Osteoblast (primary cell): ENCODE measurements at regions not wholly inside any gene's neighbourhood (a gene's known extent, or its start where the extent isn't known, plus 50 kb on each side); places are given as distances from the start of the nearest gene placed in this dataset.

Experiments
- DNase-seq: peaks from one replicate; pipeline ENCODE4 v3.0.0; 2011; ENCODE audit warnings: low spot score, mixed read lengths; ENCODE audit not compliant: insufficient read length; ENCODE audit errors: missing footprints
- H2AFZ ChIP-seq: 2 replicates; pipeline ENCODE4 v1.6.0; 2011; ENCODE audit warnings: mild to moderate bottlenecking, low read length
- H3K27ac ChIP-seq: 2 replicates; pipeline ENCODE4 v1.5.1; 2011; ENCODE audit warnings: mild to moderate bottlenecking, low read depth, low read length, moderate library complexity
- H3K27me3 ChIP-seq: 2 replicates; pipeline ENCODE4 v1.6.0; 2012; ENCODE audit warnings: mild to moderate bottlenecking, control low read depth, inconsistent platforms, low read length, moderate library complexity; ENCODE audit not compliant: insufficient read depth
- H3K36me3 ChIP-seq: 2 replicates; pipeline ENCODE4 v1.5.1; 2011; ENCODE audit warnings: mild to moderate bottlenecking, low read length, control low read depth, moderate library complexity; ENCODE audit not compliant: insufficient read depth
- H3K4me1 ChIP-seq: 2 replicates; pipeline ENCODE4 v1.5.1; 2011; ENCODE audit warnings: mild to moderate bottlenecking, low read length, control low read depth, moderate library complexity; ENCODE audit not compliant: insufficient read depth
- H3K4me2 ChIP-seq: 2 replicates; pipeline ENCODE4 v1.6.0; 2011; ENCODE audit warnings: mild to moderate bottlenecking, low read length; ENCODE audit not compliant: insufficient read depth
- H3K4me3 ChIP-seq: fragments of 200-600 bp; sonication (generic); 3 replicates; pipeline ENCODE4 v1.5.1; 2012; ENCODE audit warnings: mild to moderate bottlenecking, low read length, inconsistent platforms; ENCODE audit not compliant: insufficient read depth
- H3K79me2 ChIP-seq: 2 replicates; pipeline ENCODE4 v1.6.0; 2012; ENCODE audit warnings: mild to moderate bottlenecking, low read length, control low read depth, inconsistent platforms; ENCODE audit not compliant: insufficient read depth
- H3K9me3 ChIP-seq: 2 replicates; pipeline ENCODE4 v1.5.1; 2011; ENCODE audit warnings: low read depth, low read length, control low read depth
- H4K20me1 ChIP-seq: 2 replicates; pipeline ENCODE4 v1.6.0; 2012; ENCODE audit warnings: mild to moderate bottlenecking, low read length, control low read depth; ENCODE audit not compliant: insufficient read depth
- TF ChIP-seq, protein P1 (sequence below): IDR thresholded peaks from 2 replicates; pipeline ENCODE4 v1.5.1; 2011; ENCODE audit warnings: mild to moderate bottlenecking, low read depth, low read length, moderate library complexity; ENCODE audit errors: extremely low read depth

DNA sequence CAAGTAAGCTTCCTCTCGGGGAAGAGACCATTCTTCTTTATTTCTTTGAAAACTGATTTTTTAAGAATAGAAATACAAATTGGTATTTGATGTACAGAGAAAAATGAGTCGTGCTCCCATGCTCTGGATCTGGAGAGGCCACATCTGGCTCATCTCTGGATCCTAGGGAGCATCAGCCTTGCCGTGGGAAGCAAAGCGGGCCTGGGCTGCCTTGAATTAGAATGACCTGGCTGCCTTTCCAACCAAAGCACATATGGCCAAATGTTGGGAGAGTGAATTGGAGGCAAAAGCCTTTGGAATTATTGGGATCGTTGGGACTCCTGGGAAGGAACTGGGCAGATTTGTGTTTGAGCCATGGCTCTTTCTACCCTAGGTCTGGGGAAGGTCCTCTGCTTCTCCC, 80.0 kb downstream of the SLC25A47 start:
- Histone ChIP-seq H2AFZ (no peak overlapping the region), H3K27me3 (no peaks in the 10 kb centered on the region), H3K4me1 (peaks cover 3% of the 10 kb centered on the region), H3K4me2 (no peak overlapping the region), H3K27ac (no peak overlapping the region), H3K79me2 (no peaks in the 10 kb centered on the region), H4K20me1 (peaks cover 4% of the 10 kb centered on the region), H3K36me3 (no peaks in the 10 kb centered on the region), H3K9me3 (no peaks in the 10 kb centered on the region), H3K4me3 (no peak overlapping the region)
- TF ChIP-seq, protein P1, sequence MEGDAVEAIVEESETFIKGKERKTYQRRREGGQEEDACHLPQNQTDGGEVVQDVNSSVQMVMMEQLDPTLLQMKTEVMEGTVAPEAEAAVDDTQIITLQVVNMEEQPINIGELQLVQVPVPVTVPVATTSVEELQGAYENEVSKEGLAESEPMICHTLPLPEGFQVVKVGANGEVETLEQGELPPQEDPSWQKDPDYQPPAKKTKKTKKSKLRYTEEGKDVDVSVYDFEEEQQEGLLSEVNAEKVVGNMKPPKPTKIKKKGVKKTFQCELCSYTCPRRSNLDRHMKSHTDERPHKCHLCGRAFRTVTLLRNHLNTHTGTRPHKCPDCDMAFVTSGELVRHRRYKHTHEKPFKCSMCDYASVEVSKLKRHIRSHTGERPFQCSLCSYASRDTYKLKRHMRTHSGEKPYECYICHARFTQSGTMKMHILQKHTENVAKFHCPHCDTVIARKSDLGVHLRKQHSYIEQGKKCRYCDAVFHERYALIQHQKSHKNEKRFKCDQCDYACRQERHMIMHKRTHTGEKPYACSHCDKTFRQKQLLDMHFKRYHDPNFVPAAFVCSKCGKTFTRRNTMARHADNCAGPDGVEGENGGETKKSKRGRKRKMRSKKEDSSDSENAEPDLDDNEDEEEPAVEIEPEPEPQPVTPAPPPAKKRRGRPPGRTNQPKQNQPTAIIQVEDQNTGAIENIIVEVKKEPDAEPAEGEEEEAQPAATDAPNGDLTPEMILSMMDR = no peak
- no peak for DNase-seq

DNA sequence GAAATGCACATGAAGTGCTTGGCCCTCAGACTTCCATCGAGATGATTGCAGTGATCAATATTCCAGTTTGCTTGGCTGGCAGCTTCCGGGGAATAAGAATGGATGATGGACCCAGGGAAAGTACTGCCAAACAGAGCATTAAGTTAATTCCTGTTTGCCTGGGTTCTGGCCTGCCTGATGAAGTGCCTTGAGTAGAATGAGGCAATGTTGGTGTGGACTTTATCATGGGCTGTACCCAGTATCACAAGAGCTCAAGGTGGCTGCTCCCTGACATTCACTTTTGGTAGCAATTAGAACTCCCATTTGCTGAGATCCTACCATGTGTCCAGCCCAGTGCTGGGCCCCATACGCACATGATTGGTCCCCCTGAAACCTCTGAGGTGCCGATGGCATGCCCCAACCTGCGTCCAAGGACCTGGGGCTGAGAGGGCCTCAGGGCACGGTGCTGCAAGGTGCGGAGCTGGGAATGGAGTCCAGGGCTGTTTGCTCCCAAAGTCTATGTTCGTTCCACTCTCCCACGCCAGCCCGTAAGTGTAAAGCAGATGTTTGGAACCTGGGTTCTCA, 80.7 kb downstream of the SLC25A47 start:
- H3K36me3 ChIP-seq = no peaks in the 10 kb centered on the region
- DNase-seq = no peak
- TF ChIP-seq, protein P1 = no peak
- H3K79me2 ChIP-seq = no peaks in the 10 kb centered on the region
- H3K27ac ChIP-seq = no peak overlapping the region
- H3K4me2 ChIP-seq = no peak overlapping the region
- H3K9me3 ChIP-seq = no peaks in the 10 kb centered on the region
- H2AFZ ChIP-seq = no peak overlapping the region
- H3K27me3 ChIP-seq = no peaks in the 10 kb centered on the region
- peaks cover 4% of the 10 kb centered on the region for H4K20me1 ChIP-seq
- no peak overlapping the region for H3K4me3 ChIP-seq
- H3K4me1 ChIP-seq = peaks cover 9% of the 10 kb centered on the region

- Histone ChIP-seq H3K27ac (no peak overlapping the region), H3K36me3 (no peaks in the 10 kb centered on the region), H2AFZ (no peak overlapping the region), H3K4me2 (no peak overlapping the region), H3K4me1 (peaks cover 14% of the 10 kb centered on the region), H3K27me3 (no peaks in the 10 kb centered on the region), H3K9me3 (no peaks in the 10 kb centered on the region), H4K20me1 (peaks cover 4% of the 10 kb centered on the region), H3K79me2 (no peaks in the 10 kb centered on the region), H3K4me3 (no peak overlapping the region)
- DNase-seq = no peak
- TF ChIP-seq, protein P1 = no peak
These were observed 81.3 kb downstream of the SLC25A47 start for GRCh38 chr14:100404419-100404818.

DNA sequence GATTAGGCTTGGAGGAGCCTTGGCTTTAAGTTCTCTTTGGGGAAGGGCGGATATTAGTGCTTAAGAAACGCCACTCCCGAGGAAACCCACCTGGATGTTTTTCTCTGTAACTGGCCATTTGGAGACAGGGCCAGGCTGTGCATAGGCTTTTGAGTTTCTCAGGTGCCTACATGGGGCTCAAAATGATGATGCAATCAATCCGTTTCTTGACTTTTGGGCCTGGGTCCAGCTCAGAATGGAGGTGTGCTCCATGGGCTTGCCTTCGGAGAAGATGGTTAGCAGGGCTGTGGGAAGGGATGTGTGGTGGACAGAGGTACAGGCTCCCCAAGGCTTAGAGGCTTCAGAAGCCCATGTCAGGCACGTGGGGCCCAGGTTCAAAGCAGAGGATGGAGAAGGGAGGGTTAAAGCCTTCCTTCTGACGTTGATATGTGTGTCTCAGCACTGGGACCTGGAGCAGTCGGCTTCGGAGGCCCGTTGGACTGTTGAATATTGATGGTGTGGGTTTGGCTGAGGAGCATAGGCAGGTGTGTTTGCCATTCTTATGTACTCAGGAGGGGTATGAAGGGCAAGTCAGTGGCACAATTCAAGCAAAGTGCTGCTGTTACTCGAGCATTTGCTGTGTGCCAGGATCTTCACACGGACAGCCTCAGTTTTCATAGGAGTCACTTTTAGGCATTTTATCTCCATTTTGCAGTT, 82.8 kb downstream of the SLC25A47 start:
- no peaks in the 10 kb centered on the region for H3K36me3 ChIP-seq
- no peak for DNase-seq
- no peaks in the 10 kb centered on the region for H3K79me2 ChIP-seq
- H3K9me3 ChIP-seq = no peaks in the 10 kb centered on the region
- no peaks in the 10 kb centered on the region for H3K27me3 ChIP-seq
- no peak overlapping the region for H3K4me2 ChIP-seq
- no peak overlapping the region for H2AFZ ChIP-seq
- TF ChIP-seq, protein P1 = no peak
- peaks cover 4% of the 10 kb centered on the region for H4K20me1 ChIP-seq
- H3K4me1 ChIP-seq = peaks cover 14% of the 10 kb centered on the region
- no peak overlapping the region for H3K4me3 ChIP-seq
- no peak overlapping the region for H3K27ac ChIP-seq
